Kidney (tissue), 13 donors: ENCODE measurements at regions not wholly inside any gene's neighbourhood (a gene's known extent, or its start where the extent isn't known, plus 50 kb on each side); places are given as distances from the start of the nearest gene placed in this dataset.
A peak's percentile ranks its signal among the peaks of the same experiment; 100 is the strongest.

Experiments
- DNase-seq, 5 donors: peaks; one replicate each; pipeline ENCODE4 v3.0.0-alpha.2; 2013 to 2020
- FAIRE-seq: peaks from 2 replicates; lab custom pipeline; 2012; peaks lifted over from hg19 to GRCh38; lab: Jason Lieb, UNC
- H3K27ac ChIP-seq, 2 donors: one replicate each; pipeline ENCODE4 v1.7.0; 2013; ENCODE audit warnings: low read depth in 2 of 2, low read length in 2 of 2, inconsistent platforms in 1 of 2
- H3K27me3 ChIP-seq: one replicate; pipeline ENCODE4 v1.7.1; 2013; ENCODE audit warnings: low read length, inconsistent platforms; ENCODE audit not compliant: control insufficient read depth, insufficient read depth
- H3K36me3 ChIP-seq, 3 donors: one replicate each; pipeline versions ENCODE4 v1.7.0 to v1.7.1; 2013; ENCODE audit warnings: low read length in 3 of 3, control low read depth in 1 of 3, inconsistent platforms in 1 of 3; ENCODE audit not compliant: insufficient read depth in 3 of 3, control insufficient read depth in 2 of 3
- H3K4me1 ChIP-seq, 3 donors: one replicate each; pipeline versions ENCODE4 v1.7.0 to v1.7.1; 2013; ENCODE audit warnings: low read length in 3 of 3, inconsistent platforms in 1 of 3, low read depth in 1 of 3; ENCODE audit not compliant: control insufficient read depth in 2 of 3, insufficient read depth in 2 of 3
- H3K4me3 ChIP-seq, 3 donors: one replicate each; pipeline versions ENCODE4 v1.7.0 to v1.8.1; 2013; ENCODE audit warnings: low read length in 3 of 3, control low read depth in 1 of 3, inconsistent platforms in 1 of 3
- H3K9ac ChIP-seq, 3 donors: one replicate each; pipeline versions ENCODE4 v1.7.0 to v1.7.1; 2013; ENCODE audit warnings: low read length in 3 of 3, control low read depth in 1 of 3, inconsistent platforms in 1 of 3
- H3K9me3 ChIP-seq, 3 donors: one replicate each; pipeline versions ENCODE4 v1.7.0 to v1.7.1; 2013; ENCODE audit warnings: low read length in 3 of 3, control low read depth in 1 of 3, inconsistent platforms in 1 of 3; ENCODE audit not compliant: control insufficient read depth in 2 of 3, insufficient read depth in 1 of 3
- CTCF ChIP-seq: IDR thresholded peaks from 3 replicates; pipeline ENCODE4 v1.5.1; 2012; ENCODE audit warnings: mild to moderate bottlenecking, moderate library complexity, borderline replicate concordance; ENCODE audit not compliant: insufficient read depth; ENCODE audit errors: extremely low read depth
- intact Hi-C: fragments of 100-400 bp; cut with DNase I; formaldehyde crosslinking; loops from one replicate; pipeline ENCODE4 v1.11.1; 2022
- donor health status: control.
- donor health status: control.
- donor health status: control.
- donor health status: control.
- donor health status: control.
- donor health status: DM: yes; HTN: yes; CAD: no.
- donor health status: Normal renal cell carcinoma (clear cell type).

GRCh38 chr18:55774505-55774904, 186.5 kb upstream of the TCF4 start:
- Histone ChIP-seq H3K36me3 (no peaks in the 10 kb centered on the region), H3K9me3 (no peaks in the 10 kb centered on the region), H3K4me1 (no peaks in the 10 kb centered on the region), H3K27me3 (peaks cover 5% of the 10 kb centered on the region), H3K9ac (no peak overlapping the region), H3K27ac (no peak overlapping the region), H3K4me3 (no peak overlapping the region)
- no peak for TF ChIP-seq CTCF
- intact Hi-C loops: no loop called here
- DNase-seq (no peak), FAIRE-seq (no peak)

- H3K4me3 ChIP-seq: no peak overlapping the region
- DNase-seq: no peak
- FAIRE-seq: no peak
These were observed 180.3 kb upstream of the TCF4 start for GRCh38 chr18:55768255-55768654.

GRCh38 chr18:55764386-55764785, 176.4 kb upstream of the TCF4 start:
- DNase-seq (peak in 3 of 5 donors; percentile 21 to 68 (median 60)), FAIRE-seq (no peak)
- H3K4me1 ChIP-seq: no peaks in the 10 kb centered on the region
- no peaks in the 10 kb centered on the region for H3K36me3 ChIP-seq
- intact Hi-C loops: no loop called here
- no peak overlapping the region for H3K27ac ChIP-seq
- H3K4me3 ChIP-seq: no peak overlapping the region
- TF ChIP-seq CTCF: no peak
- no peaks in the 10 kb centered on the region for H3K27me3 ChIP-seq
- no peaks in the 10 kb centered on the region for H3K9me3 ChIP-seq
- H3K9ac ChIP-seq: no peak overlapping the region

More at GRCh38 chr18:55768255-55768654, 180.3 kb upstream of the TCF4 start:
- H3K9me3 ChIP-seq: no peaks in the 10 kb centered on the region
- H3K27me3 ChIP-seq: no peaks in the 10 kb centered on the region
- H3K36me3 ChIP-seq: no peaks in the 10 kb centered on the region
- no peaks in the 10 kb centered on the region for H3K4me1 ChIP-seq
- intact Hi-C loops: no loop called here
- H3K27ac ChIP-seq: no peak overlapping the region
- no peak for TF ChIP-seq CTCF
- no peak overlapping the region for H3K9ac ChIP-seq

- H3K4me1 ChIP-seq: no peaks in the 10 kb centered on the region
- H3K4me3 ChIP-seq: no peak overlapping the region
- intact Hi-C loops: no loop called here
- DNase-seq (peak in 2 of 5 donors; percentile 42 to 44), FAIRE-seq (no peak)
- H3K9me3 ChIP-seq: no peaks in the 10 kb centered on the region
- H3K9ac ChIP-seq: no peak overlapping the region
- no peaks in the 10 kb centered on the region for H3K36me3 ChIP-seq
- H3K27me3 ChIP-seq: no peaks in the 10 kb centered on the region
- H3K27ac ChIP-seq: no peak overlapping the region
- no peak for TF ChIP-seq CTCF
These were observed 175.8 kb upstream of the TCF4 start for GRCh38 chr18:55763805-55764204.
